ENCODE measurements at regions not wholly inside any gene's neighbourhood (a gene's known extent, or its start where the extent isn't known, plus 50 kb on each side); places are given as distances from the start of the nearest gene placed in this dataset.

DNA sequence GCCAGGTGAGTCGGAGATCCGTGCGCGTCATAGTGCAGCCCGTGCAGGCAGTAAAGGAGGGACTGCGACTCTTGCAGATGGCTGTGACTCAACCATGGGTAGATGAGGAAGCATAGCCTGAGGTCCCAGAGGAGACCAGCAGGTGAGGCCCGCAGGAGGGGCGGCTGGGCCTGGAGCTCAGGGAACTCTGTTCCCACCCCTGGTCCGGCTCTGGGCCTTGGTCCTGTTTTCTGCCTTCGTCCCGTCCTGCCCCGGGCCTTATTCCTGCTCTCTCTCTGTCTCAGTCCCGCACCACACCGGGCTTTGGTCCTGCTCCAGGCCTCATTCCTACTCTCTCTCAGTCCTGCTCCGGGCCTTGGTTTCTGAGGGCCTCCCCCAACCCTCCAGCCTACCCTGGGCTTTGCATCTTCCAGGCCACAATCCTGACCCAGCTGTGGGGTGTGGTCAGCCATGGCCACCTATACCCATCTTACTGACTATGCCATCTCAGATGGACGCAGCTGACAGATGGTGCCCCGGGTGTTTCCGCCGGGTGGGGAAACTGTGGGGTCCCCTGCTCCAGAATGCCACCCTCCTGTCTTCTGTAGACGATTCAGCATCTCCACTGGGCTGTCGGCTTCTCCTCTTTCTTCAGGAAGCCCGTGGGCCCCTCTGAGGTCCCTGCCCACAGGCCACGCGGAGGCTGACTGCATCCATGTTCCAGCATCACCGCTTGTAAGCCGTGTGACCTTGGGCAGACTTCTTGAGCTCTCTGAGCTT, 1134.1 kb downstream of the BRD1 start:
- Histone ChIP-seq H3K9me2 (ENCODE audit: insufficient read depth) (no peaks in the 10 kb centered on the region), H3K79me2 (ENCODE audit: insufficient read depth, low read length) (no peaks in the 10 kb centered on the region), H3K9ac (ENCODE audit: low read length) (no peak overlapping the region), H3K27ac (ENCODE audit: low read depth, low read length) (no peak overlapping the region), H4K20me1 (ENCODE audit: insufficient read depth) (no peaks in the 10 kb centered on the region), H3K27me3 (ENCODE audit: insufficient read depth, low read length) (no peaks in the 10 kb centered on the region), H3K4me3 (replicated peaks in 1 of 2; ENCODE audit: low read depth in 1 of 2, low read length in 2 of 2) (no peak overlapping the region), H3K4me2 (ENCODE audit: low read length) (no peak overlapping the region), H3K4me1 (ENCODE audit: control insufficient read depth in 1 of 2, insufficient read depth in 2 of 2, low read length in 2 of 2) (no peaks in the 10 kb centered on the region), H3K36me3 (ENCODE audit: control insufficient read depth in 1 of 2, insufficient read depth in 2 of 2, low read length in 2 of 2) (no peaks in the 10 kb centered on the region), H3K9me3 (ENCODE audit: control insufficient read depth in 1 of 2, insufficient read depth in 1 of 2, low read depth in 1 of 2, low read length in 2 of 2) (peaks cover 0 to 6% of the 10 kb centered on the region in 2 experiments; a peak in 1 of 4 replicates), H2AFZ (ENCODE audit: low read depth, low read length, poor library complexity, severe bottlenecking) (no peak overlapping the region)
- BruUV-seq (replicated peaks): no TSS peak
- RAD21 ChIA-PET (ENCODE audit: low non-redundant PET in 1 of 2, low total read pairs in 2 of 2, uncharacterized antibody in 2 of 2, unreplicated experiment in 2 of 2): no interaction called here
- intact Hi-C loops (cut with micrococcal nuclease): no loop called here
- DNase-seq (ENCODE audit: low read depth, low spot score): no peak
- CTCF ChIA-PET: no interaction called here
- ATAC-seq: no peak
- POLR2A ChIA-PET: no interaction called here
- TF ChIP-seq RAD21 (IDR thresholded peaks at IDR 0.05; ENCODE audit: low read depth) (no peak), JUND (IDR thresholded peaks at IDR 0.05) (no peak), YY1 (IDR thresholded peaks at IDR 0.05; ENCODE audit: extremely low read depth, insufficient replicate concordance, low read depth, low read length) (no peak), SRF (IDR thresholded peaks at IDR 0.05; ENCODE audit: low read depth) (no peak), CBX3 (IDR thresholded peaks at IDR 0.05; ENCODE audit: low read depth) (no peak), SIN3A (IDR thresholded peaks at IDR 0.05; ENCODE audit: low read depth) (no peak), EGR1 (IDR thresholded peaks at IDR 0.05; ENCODE audit: low read depth) (no peak), ELF1 (IDR thresholded peaks at IDR 0.05; ENCODE audit: borderline replicate concordance, low read depth) (no peak), SP1 (IDR thresholded peaks at IDR 0.05; ENCODE audit: low read depth) (no peak), POLR2A (IDR thresholded peaks at IDR 0.05; ENCODE audit: borderline replicate concordance, extremely low read depth, insufficient read depth, insufficient read length) (no peak), ZFX (IDR thresholded peaks at IDR 0.05) (no peak)
- TF ChIP-seq, protein P1, sequence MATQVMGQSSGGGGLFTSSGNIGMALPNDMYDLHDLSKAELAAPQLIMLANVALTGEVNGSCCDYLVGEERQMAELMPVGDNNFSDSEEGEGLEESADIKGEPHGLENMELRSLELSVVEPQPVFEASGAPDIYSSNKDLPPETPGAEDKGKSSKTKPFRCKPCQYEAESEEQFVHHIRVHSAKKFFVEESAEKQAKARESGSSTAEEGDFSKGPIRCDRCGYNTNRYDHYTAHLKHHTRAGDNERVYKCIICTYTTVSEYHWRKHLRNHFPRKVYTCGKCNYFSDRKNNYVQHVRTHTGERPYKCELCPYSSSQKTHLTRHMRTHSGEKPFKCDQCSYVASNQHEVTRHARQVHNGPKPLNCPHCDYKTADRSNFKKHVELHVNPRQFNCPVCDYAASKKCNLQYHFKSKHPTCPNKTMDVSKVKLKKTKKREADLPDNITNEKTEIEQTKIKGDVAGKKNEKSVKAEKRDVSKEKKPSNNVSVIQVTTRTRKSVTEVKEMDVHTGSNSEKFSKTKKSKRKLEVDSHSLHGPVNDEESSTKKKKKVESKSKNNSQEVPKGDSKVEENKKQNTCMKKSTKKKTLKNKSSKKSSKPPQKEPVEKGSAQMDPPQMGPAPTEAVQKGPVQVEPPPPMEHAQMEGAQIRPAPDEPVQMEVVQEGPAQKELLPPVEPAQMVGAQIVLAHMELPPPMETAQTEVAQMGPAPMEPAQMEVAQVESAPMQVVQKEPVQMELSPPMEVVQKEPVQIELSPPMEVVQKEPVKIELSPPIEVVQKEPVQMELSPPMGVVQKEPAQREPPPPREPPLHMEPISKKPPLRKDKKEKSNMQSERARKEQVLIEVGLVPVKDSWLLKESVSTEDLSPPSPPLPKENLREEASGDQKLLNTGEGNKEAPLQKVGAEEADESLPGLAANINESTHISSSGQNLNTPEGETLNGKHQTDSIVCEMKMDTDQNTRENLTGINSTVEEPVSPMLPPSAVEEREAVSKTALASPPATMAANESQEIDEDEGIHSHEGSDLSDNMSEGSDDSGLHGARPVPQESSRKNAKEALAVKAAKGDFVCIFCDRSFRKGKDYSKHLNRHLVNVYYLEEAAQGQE (IDR thresholded peaks at IDR 0.05; ENCODE audit: low read depth): no peak
- TF ChIP-seq, protein P2, sequence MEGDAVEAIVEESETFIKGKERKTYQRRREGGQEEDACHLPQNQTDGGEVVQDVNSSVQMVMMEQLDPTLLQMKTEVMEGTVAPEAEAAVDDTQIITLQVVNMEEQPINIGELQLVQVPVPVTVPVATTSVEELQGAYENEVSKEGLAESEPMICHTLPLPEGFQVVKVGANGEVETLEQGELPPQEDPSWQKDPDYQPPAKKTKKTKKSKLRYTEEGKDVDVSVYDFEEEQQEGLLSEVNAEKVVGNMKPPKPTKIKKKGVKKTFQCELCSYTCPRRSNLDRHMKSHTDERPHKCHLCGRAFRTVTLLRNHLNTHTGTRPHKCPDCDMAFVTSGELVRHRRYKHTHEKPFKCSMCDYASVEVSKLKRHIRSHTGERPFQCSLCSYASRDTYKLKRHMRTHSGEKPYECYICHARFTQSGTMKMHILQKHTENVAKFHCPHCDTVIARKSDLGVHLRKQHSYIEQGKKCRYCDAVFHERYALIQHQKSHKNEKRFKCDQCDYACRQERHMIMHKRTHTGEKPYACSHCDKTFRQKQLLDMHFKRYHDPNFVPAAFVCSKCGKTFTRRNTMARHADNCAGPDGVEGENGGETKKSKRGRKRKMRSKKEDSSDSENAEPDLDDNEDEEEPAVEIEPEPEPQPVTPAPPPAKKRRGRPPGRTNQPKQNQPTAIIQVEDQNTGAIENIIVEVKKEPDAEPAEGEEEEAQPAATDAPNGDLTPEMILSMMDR (IDR thresholded peaks at IDR 0.05 in 2 of 3, conservative IDR thresholded peaks at IDR 0.05 in 1 of 3; ENCODE audit: borderline replicate concordance in 1 of 3, insufficient read depth in 1 of 3, low read depth in 2 of 3, low read length in 2 of 3): no peak
- TF ChIP-seq, protein P3, sequence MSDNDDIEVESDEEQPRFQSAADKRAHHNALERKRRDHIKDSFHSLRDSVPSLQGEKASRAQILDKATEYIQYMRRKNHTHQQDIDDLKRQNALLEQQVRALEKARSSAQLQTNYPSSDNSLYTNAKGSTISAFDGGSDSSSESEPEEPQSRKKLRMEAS (IDR thresholded peaks at IDR 0.05): no peak
- TF ChIP-seq, protein P4, sequence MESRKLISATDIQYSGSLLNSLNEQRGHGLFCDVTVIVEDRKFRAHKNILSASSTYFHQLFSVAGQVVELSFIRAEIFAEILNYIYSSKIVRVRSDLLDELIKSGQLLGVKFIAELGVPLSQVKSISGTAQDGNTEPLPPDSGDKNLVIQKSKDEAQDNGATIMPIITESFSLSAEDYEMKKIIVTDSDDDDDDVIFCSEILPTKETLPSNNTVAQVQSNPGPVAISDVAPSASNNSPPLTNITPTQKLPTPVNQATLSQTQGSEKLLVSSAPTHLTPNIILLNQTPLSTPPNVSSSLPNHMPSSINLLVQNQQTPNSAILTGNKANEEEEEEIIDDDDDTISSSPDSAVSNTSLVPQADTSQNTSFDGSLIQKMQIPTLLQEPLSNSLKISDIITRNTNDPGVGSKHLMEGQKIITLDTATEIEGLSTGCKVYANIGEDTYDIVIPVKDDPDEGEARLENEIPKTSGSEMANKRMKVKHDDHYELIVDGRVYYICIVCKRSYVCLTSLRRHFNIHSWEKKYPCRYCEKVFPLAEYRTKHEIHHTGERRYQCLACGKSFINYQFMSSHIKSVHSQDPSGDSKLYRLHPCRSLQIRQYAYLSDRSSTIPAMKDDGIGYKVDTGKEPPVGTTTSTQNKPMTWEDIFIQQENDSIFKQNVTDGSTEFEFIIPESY (IDR thresholded peaks at IDR 0.05; ENCODE audit: extremely low read depth, insufficient replicate concordance, low read length): no peak
